22Rv1 (cell line): ENCODE measurements at regions not wholly inside any gene's neighbourhood (a gene's known extent, or its start where the extent isn't known, plus 50 kb on each side); places are given as distances from the start of the nearest gene placed in this dataset.

ENCODE experiments used
- CTCF ChIP-seq: fragments of 450-650 bp; IDR thresholded peaks from 2 replicates; pipeline ENCODE4 v1.5.1; 2017; ENCODE audit warnings: mild to moderate bottlenecking
- ZFX ChIP-seq: fragments of 450-650 bp; IDR thresholded peaks from 2 replicates; pipeline ENCODE4 v1.6.1; 2017; ENCODE audit warnings: antibody characterized with exemption, borderline replicate concordance

DNA sequence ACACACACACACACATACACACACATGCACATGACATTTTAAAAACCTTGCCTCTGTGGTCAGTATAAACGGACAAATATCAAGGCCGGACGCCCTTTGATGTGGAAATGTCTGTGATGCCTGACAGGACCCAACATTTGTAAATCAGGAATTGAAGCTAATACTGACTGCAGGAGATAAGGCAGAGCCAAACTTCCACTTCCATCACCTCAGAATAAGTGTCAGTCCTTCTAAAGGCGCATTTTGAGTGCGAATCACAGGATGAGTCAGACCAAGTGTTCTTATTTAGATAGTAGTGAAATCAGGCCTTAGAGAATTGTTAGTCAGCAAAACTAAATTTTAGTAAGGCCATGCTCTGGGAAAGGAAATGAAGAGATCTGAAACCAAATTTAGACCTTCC, 211.7 kb upstream of the LRATD1 start:
- no peak for TF ChIP-seq CTCF
- TF ChIP-seq ZFX = no peak
